Putamen (tissue), 1 donor: ENCODE measurements at regions not wholly inside any gene's neighbourhood (a gene's known extent, or its start where the extent isn't known, plus 50 kb on each side); places are given as distances from the start of the nearest gene placed in this dataset.
"Not testable (repeated sequence)": the region's sequence is repeated elsewhere in the genome, so short reads cannot be mapped to it uniquely, and the experiment has no call there.

Source experiments
- DNase-seq: peaks from one replicate; pipeline ENCODE4 v3.0.0-alpha.2; 2016; ENCODE audit warnings: low spot score

- no peak for DNase-seq
Measured at GRCh38 chr9:75775966-75776691, 114.3 kb upstream of the PCSK5 start.

GRCh38 chr9:75780185-75780584, 110.3 kb upstream of the PCSK5 start:
- no peak for DNase-seq

- no peak for DNase-seq
Measured at GRCh38 chr9:75788006-75788634, 102.4 kb upstream of the PCSK5 start.

- DNase-seq: no peak
Measured at GRCh38 chr9:75797085-75797580, 93.3 kb upstream of the PCSK5 start.

- no peak for DNase-seq
Measured at GRCh38 chr9:75798505-75798904, 92.0 kb upstream of the PCSK5 start.

GRCh38 chr9:75803130-75803529, 87.3 kb upstream of the PCSK5 start:
- no peak for DNase-seq

- no peak for DNase-seq
Measured at GRCh38 chr9:75810063-75810462, 80.4 kb upstream of the PCSK5 start.

- no peak for DNase-seq
Measured at GRCh38 chr9:75811692-75812091, 78.8 kb upstream of the PCSK5 start.

- DNase-seq: no peak
Measured at GRCh38 chr9:75812141-75812540, 78.3 kb upstream of the PCSK5 start.

- DNase-seq: no peak
Measured at GRCh38 chr9:75814667-75815066, 75.8 kb upstream of the PCSK5 start.

GRCh38 chr9:75820471-75821115, 69.9 kb upstream of the PCSK5 start:
- DNase-seq: not testable (repeated sequence)

GRCh38 chr9:75823151-75823550, 67.3 kb upstream of the PCSK5 start:
- no peak for DNase-seq

GRCh38 chr9:75824816-75825568, 65.5 kb upstream of the PCSK5 start:
- no peak for DNase-seq

GRCh38 chr9:75826314-75826713, 64.2 kb upstream of the PCSK5 start:
- DNase-seq: no peak

GRCh38 chr9:75830303-75830702, 60.2 kb upstream of the PCSK5 start:
- DNase-seq: no peak

GRCh38 chr9:75833778-75834177, 56.7 kb upstream of the PCSK5 start:
- DNase-seq: no peak

- DNase-seq: no peak
Measured at GRCh38 chr9:75834878-75835277, 55.6 kb upstream of the PCSK5 start.
